ENCODE measurements at regions not wholly inside any gene's neighbourhood (a gene's known extent, or its start where the extent isn't known, plus 50 kb on each side); places are given as distances from the start of the nearest gene placed in this dataset.

DNA sequence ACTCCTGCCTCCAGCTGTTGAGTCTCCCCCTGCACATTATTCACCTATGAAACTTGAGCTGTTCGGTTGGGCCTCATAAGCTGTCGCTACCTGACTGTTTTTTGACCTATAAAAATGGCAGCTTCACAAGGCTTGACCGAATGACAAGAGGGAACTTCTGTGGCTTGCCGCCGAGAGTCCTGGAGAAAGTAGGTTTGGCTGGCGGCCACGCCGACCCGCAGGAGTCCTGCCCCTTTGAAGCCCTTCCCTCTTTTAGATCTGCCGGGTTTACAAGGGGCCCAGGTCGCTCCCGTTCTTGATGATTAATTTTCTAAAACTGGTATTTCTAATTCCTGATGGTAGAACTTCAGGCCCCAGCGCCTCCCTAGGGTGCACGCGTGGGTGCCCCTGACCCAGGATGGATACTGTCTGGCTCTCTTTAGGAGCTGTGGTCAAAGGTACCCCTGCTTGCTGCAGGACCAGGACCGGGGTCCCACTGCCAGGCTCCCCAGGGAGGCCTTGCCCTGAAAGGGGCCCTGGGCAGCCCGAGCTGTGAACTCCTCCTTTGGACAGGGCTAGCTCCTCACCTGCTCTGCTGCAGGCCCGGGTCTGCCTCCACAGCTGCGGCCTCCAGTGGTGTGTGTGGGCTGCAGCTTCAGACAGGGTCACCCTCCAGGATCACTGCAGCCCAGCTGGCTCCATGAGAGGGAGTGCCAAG, 171.8 kb downstream of the CTTN start:
- no peak for DNase-seq (ENCODE audit: low read depth)

DNA sequence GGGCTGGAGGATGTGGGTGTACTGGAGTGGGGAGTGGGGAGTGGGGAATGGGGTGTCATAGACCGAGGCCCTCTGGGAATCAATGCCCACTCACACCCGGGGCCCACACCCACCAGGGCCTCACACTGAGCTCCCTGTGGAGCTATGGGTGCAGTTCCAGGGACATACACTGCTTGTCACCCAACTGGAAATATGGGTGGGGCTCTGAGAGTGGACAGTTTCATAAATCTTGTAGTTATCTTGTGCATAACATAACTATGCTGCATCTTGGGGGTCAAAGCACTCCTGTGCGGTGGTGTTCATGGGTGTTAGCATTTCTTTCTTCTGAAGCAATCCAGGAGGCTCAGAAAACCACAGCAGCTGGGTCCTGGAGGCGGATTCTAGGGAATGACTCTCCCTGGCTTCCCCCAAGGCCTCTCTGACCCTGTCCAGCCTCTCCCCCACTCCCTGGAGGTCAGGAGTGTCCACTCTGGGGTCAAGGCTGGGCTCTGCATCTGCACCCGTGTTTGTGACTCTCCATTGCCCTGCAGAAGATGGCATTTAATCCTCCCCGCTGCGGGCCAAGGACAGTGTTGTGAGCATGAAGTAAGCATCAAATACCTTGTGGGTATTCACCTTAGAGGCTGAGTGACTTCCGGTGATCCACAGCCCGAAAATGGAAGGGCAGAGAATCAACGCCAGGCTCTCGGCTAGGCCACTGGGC, 172.5 kb downstream of the CTTN start:
- no peak for DNase-seq (ENCODE audit: low read depth)

DNA sequence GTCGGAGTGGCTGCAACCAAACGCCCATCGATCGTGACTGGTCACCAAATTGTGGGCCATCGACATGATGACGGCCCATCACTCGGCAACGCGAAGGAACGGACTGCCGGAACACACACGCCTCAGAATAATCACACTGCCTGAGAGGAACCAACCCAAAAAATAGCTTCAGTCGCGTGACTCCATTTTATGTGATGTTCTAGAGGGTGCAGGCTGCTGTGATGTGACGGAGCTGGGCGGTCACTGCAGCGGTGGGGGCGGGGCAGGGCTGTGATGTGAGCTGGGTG, 174.6 kb downstream of the CTTN start:
- no peak for DNase-seq (ENCODE audit: low read depth)

- no peak for DNase-seq (ENCODE audit: low read depth)
These were observed 175.4 kb downstream of the CTTN start for GRCh38 chr11:70573701-70574151.

- no peak for DNase-seq (ENCODE audit: low read depth)
These were observed 176.5 kb downstream of the CTTN start for GRCh38 chr11:70574725-70575347.

GRCh38 chr11:70575396-70576060, 177.2 kb downstream of the CTTN start:
- DNase-seq (ENCODE audit: low read depth): no peak

- DNase-seq (ENCODE audit: low read depth): no peak
These were observed 178.9 kb downstream of the CTTN start for GRCh38 chr11:70577258-70577603.

DNA sequence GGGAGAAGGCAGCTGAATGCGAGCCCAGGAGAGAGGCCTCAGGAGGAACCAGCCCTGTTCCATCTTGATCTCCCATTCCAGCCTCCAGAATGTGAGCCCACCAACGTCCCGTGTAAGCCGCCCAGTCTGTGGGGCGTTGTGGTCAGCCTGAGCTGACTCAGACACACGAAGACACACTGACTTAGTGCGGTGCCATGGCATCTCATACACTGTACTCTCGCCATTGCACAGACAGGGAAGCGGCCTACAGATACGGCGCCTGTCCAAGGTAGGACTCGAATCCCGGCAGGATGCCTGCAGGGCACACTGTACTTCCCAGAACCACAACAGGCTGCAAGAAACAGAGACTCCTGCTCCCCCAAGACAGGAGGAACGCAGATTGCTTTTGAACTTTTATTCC, 179.6 kb downstream of the CTTN start:
- DNase-seq (ENCODE audit: low read depth): no peak

- no peak for DNase-seq (ENCODE audit: low read depth)
These were observed 180.0 kb downstream of the CTTN start for GRCh38 chr11:70578371-70578770.

DNA sequence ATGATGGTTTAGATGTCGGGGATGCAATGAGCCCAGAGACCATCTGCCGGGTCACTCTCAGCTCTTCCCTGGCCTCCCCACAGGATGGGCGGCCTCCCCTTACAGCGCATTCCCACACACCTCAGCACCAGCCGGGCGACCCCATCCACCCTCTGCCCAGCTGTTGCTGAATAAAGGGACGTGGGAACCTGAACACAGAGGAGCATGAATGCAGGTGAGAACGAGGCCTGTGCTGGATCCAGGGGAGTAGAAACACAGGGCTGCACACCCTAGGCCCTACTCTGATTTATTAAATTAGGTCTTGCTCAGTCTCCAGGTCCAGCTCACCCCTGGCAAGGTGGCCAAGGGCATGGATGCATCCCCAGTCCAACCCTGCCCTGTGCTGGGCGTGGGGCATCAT, 180.5 kb downstream of the CTTN start:
- no peak for DNase-seq (ENCODE audit: low read depth)

- DNase-seq (ENCODE audit: low read depth): no peak
These were observed 181.1 kb downstream of the CTTN start for GRCh38 chr11:70579316-70579955.

- no peak for DNase-seq (ENCODE audit: low read depth)
These were observed 181.9 kb downstream of the CTTN start for GRCh38 chr11:70580036-70580805.

GRCh38 chr11:70581991-70582885, 183.9 kb downstream of the CTTN start:
- no peak for DNase-seq (ENCODE audit: low read depth)

DNA sequence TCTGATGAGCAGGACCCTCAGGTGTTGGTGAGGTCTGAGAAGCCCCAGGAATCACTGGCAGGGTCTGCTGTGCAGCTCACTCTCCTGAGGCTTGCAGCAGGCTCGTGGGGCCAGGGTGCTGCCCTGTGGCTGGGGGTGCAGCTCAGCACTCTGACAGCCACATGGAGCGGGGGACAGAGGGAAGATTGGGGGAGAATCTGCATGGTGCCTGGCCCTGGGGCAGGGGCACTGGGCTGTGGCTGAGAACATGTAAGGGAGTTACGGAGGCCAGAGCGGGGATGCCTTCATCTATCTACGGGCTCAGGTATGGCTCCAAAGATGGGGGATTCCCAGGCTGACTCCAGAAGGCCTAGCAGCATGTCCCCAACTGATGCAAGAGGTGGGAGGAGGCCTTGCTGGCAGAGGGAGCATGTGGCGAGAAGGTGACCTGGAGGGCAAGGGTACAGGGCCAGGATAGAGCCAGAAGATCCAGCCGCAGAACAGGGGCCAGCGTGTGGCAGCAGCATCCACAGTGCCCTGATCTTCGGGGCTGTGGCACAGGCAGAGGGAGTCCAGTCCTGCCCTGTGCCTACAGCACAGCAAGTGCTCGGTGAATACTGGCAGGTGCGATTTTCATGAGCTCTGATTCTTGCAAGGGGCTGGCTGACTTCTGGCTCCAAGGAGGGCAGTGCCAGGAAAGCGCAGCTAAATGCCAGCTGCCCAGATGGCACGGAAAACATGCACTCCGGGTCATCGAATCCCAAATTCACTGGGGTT, 184.7 kb downstream of the CTTN start:
- no peak for DNase-seq (ENCODE audit: low read depth)

DNA sequence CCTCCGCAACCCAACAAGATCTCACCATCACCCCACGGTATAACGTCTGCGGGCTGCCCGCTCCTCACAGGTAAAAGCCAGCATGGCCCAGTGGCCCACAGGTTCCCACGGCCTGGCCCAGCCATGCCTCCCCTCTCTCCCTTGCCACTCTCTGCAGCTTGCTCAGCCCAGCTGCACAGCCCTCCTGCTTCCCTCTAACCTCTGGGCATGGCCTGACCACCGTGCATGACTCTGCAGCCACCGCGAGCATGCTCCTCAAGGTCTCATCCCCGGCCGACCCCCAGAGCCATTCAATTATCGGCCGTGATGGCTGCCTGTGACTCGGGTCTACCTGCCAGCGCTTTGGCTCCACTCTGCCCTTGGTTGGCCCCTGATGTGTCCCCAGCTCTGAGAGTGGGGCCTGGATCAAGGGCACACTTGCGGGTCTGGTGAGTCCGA, 185.5 kb downstream of the CTTN start:
- DNase-seq (ENCODE audit: low read depth): no peak

DNA sequence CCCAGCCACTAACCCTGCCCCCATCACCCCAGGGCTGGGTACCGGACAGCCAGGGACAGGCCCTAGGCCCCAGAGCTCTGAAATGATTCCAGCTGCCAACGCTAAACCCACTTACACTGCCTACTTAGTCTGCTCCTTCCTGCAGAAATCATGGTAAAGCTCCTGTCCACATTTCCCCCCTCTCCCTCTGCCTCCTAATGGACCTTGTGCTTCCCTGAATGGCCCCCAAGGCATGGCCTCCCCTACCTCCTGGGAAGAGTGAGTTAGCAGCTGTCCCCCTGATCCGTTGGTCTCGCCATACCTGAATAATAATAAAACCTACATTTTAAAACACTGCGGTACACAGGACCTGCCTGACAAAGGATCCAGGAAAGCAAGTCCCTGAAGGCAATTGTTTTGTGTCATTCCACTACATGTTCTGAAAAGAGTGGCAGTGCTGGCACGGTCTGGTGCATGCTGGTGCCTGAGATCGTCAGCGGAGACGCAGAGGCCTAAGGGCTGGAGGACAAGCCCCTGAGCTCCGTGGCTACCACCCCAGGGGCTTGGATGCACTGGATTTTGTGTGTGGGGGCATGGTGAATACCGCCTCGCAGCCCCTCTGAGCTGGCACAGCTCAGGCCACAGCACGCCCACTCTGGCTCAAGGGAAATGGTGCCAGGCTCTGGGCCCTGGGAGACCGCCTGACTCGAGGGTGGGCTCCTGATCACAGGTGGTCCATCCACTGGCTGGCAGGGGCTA, 186.3 kb downstream of the CTTN start:
- no peak for DNase-seq (ENCODE audit: low read depth)

DNA sequence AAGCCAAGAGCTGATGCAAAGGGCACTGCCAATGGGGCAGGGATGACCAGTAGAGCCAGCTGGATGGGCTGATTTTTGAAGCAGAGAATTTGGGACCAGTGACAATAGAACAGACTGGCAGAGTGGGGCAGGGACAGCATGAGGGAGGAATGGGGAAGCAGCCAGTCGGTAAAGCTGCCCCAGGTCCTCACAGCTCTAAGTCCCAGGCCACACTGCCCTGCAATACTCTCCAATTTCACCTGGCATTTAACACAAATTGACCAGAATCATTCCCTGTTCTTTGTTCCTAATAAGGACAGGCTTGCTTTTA, 186.9 kb downstream of the CTTN start:
- no peak for DNase-seq (ENCODE audit: low read depth)

DNA sequence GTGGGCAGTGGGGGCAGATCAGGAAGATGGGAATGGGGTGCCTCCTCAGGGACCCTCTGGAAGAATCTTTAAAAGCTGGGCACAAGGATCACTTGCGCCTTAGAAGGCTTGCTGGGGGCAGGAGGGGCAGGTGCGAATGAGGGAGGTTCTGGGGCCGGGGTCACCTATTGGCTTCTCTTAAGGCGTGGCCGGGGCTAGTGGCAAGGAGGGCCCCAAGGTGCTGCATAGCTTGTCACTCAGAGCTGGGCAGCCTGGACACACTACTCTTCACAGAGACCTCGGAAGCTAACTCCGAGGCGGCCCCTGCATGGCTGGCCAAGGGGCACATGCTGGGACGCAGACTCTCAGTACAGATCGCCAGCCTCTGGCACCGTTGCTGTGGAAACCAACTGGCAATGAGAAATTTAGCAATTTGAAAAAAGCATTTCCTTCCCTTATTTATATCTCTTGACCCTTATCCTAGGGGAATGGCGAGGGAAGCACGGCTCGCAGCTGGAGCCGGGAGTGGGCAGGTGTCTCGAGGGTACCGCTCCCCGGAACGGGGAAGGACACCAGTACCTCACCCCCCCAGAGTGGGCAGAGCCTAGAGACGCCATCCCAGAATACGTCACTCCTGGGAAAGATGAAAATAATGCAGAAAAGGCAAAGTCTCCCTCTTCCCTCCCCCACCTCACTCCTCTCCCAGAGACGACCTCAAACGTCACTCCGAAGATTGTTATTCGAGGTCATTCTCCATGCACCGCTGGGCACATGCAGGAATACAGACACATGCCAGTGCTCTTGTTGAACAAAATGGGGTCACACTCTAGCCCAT, 188.1 kb downstream of the CTTN start:
- DNase-seq (ENCODE audit: low read depth): no peak
